Astrocyte of the spinal cord (primary cell): ENCODE measurements at regions not wholly inside any gene's neighbourhood (a gene's known extent, or its start where the extent isn't known, plus 50 kb on each side); places are given as distances from the start of the nearest gene placed in this dataset.
A peak's percentile ranks its signal among the peaks of the same experiment; 100 is the strongest.

Experiments used
- DNase-seq: peaks from one replicate; pipeline ENCODE4 v3.0.0; 2011; ENCODE audit warnings: low read depth, low spot score
- H3K4me3 ChIP-seq: 2 replicates; pipeline ENCODE4 v1.5.1; 2011; ENCODE audit warnings: low read depth, mild to moderate bottlenecking, low read length, moderate library complexity
- in situ Hi-C: cut with HindIII; loops from 2 replicates; pipeline ENCODE4 v1.10.0; 2017; ENCODE audit warnings: low sequenced_read_pairs
- TF ChIP-seq, protein P1 (sequence below): IDR thresholded peaks from 2 replicates; pipeline ENCODE4 v1.5.1; 2012; ENCODE audit warnings: low read depth, mild to moderate bottlenecking, low read length, inconsistent platforms

DNA sequence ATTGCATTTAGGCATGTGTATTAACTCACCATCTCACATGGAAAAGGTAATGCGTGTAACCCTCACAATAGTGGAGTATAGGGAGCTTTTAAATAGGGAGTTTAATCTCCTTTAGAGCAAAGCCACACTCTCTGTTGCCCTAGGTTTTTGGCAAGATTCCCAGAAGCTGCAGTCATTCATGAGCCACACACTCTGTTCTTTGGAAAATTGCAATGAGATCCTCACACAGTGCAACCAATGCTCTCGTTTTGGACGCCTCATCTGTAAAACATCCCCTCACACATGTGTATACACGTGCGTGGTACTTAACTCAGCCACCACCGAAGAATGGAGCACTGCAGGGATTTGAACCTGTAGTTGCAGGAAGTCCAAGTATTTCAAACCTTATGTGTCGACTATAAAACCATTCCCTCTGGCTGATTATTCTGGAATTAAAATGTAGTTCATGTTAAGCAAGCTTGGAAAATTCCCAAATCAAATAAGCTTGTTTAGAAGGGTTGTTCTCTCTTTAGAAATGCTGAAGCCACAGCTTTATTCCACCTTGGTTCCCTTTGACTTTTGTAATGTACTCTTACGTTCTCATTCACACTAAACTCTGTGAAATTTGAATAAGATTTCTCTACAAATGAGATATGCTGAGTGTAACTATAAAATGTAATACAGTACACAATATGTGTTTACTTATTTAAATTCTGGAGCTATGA is 489.8 kb upstream of the MANEA start:
- peak; percentile 95 for DNase-seq
- H3K4me3 ChIP-seq = no peak overlapping the region
- TF ChIP-seq, protein P1, sequence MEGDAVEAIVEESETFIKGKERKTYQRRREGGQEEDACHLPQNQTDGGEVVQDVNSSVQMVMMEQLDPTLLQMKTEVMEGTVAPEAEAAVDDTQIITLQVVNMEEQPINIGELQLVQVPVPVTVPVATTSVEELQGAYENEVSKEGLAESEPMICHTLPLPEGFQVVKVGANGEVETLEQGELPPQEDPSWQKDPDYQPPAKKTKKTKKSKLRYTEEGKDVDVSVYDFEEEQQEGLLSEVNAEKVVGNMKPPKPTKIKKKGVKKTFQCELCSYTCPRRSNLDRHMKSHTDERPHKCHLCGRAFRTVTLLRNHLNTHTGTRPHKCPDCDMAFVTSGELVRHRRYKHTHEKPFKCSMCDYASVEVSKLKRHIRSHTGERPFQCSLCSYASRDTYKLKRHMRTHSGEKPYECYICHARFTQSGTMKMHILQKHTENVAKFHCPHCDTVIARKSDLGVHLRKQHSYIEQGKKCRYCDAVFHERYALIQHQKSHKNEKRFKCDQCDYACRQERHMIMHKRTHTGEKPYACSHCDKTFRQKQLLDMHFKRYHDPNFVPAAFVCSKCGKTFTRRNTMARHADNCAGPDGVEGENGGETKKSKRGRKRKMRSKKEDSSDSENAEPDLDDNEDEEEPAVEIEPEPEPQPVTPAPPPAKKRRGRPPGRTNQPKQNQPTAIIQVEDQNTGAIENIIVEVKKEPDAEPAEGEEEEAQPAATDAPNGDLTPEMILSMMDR = no peak
- in situ Hi-C loops = no loop called here

- peak; percentile 83 for DNase-seq
- TF ChIP-seq, protein P1 = peak; percentile 49
- no peak overlapping the region for H3K4me3 ChIP-seq
- in situ Hi-C loops = no loop called here
Measured at GRCh38 chr6:95091823-95092436, 485.4 kb upstream of the MANEA start.

GRCh38 chr6:95093154-95093553 is 484.2 kb upstream of the MANEA start:
- H3K4me3 ChIP-seq = no peak overlapping the region
- in situ Hi-C loops = no loop called here
- DNase-seq = peak; percentile 63
- TF ChIP-seq, protein P1 = no peak

GRCh38 chr6:95094751-95095663 is 482.3 kb upstream of the MANEA start:
- in situ Hi-C loops = no loop called here
- H3K4me3 ChIP-seq = no peak overlapping the region
- DNase-seq = peak; percentile 71
- TF ChIP-seq, protein P1 = no peak

- in situ Hi-C loops = no loop called here
- TF ChIP-seq, protein P1 = no peak
Measured at GRCh38 chr6:95095855-95096254, 481.5 kb upstream of the MANEA start.

DNA sequence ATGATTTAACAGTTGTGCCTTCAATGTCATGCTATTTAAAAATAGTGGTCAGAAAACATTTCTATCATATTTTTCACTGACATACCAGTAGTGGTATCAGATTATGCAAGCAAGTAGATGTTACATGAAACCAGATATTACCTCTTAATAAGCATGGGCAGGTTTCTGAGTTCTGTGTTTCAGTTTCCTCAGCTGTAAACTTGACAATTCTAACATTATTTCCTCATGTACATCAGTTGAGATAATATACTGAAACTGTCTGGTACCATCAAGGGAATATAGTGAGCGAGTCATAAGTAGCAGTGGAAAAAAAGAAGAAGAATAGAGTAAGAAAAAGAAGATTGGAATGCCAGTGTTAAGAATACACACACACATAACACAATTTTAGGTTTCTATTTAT is 477.9 kb upstream of the MANEA start:
- no peak overlapping the region for H3K4me3 ChIP-seq
- no peak for DNase-seq
- in situ Hi-C loops = no loop called here
- TF ChIP-seq, protein P1 = no peak

More at GRCh38 chr6:95095855-95096254, 481.5 kb upstream of the MANEA start:
- no peak for DNase-seq
- H3K4me3 ChIP-seq = no peak overlapping the region
